IMR-90 (cell line): ENCODE measurements at regions not wholly inside any gene's neighbourhood (a gene's known extent, or its start where the extent isn't known, plus 50 kb on each side); places are given as distances from the start of the nearest gene placed in this dataset.

ENCODE experiments used
- ATAC-seq: fragments of 200-7000 bp; cut with Tn5 transposase; 2 replicates; pipeline ENCODE4 v1.9.1; 2020; ENCODE audit warnings: low read depth, mild to moderate bottlenecking, moderate library complexity
- BruUV-seq: library from RNA; stranded (reverse); fragments of 400-500 nt; replicated peaks from 2 replicates; lab custom pipeline; 2021; lab: Mats Ljungman, UMichigan
- CTCF ChIA-PET: fragments of 300-600 bp; formaldehyde crosslinking; extraction: SDS; loops from one replicate; lab custom pipeline; 2021; ENCODE audit warnings: antibody characterized with exemption; lab: Yijun Ruan, JAX
- POLR2A ChIA-PET: fragments of 300-600 bp; sonication (Branson Sonifier 250); formaldehyde crosslinking; loops from one replicate; lab custom pipeline; 2022; ENCODE audit warnings: antibody characterized with exemption; ENCODE audit not compliant: unreplicated experiment; lab: Charles Lee
- DNase-seq: peaks from one replicate; pipeline ENCODE4 v3.0.0; 2013
- H2AFZ ChIP-seq: replicated peaks from 2 replicates; pipeline ENCODE3; 2013; ENCODE audit warnings: low read length, mild to moderate bottlenecking; ENCODE audit not compliant: poor library complexity
- H2AK5ac ChIP-seq: 2 replicates; pipeline ENCODE4 v1.6.1; 2013; ENCODE audit warnings: low read depth, low read length, inconsistent platforms
- H2AK9ac ChIP-seq: replicated peaks from 2 replicates; pipeline ENCODE3; 2013; ENCODE audit warnings: mild to moderate bottlenecking, low read depth, low read length, moderate library complexity; ENCODE audit not compliant: poor library complexity
- H2BK120ac ChIP-seq: 2 replicates; pipeline ENCODE4 v1.6.1; 2013; ENCODE audit warnings: low read depth, low read length, inconsistent platforms
- H2BK15ac ChIP-seq: 3 replicates; pipeline ENCODE4 v1.6.1; 2013; ENCODE audit warnings: low read depth, low read length, inconsistent platforms
- H2BK20ac ChIP-seq: 2 replicates; pipeline ENCODE4 v1.6.1; 2013; ENCODE audit warnings: low read depth, mild to moderate bottlenecking, inconsistent platforms, low read length, moderate library complexity
- H2BK5ac ChIP-seq: 2 replicates; pipeline ENCODE4 v1.6.1; 2013; ENCODE audit warnings: mild to moderate bottlenecking, low read depth, low read length, inconsistent platforms; ENCODE audit not compliant: poor library complexity, severe bottlenecking
- H3K14ac ChIP-seq: replicated peaks from 2 replicates; pipeline ENCODE4 v1.6.1; 2013; ENCODE audit warnings: low read depth, low read length, inconsistent platforms
- H3K18ac ChIP-seq: 2 replicates; pipeline ENCODE4 v1.6.1; 2013; ENCODE audit warnings: low read depth, low read length, control low read depth
- H3K23ac ChIP-seq: 2 replicates; pipeline ENCODE4 v1.6.1; 2013; ENCODE audit warnings: low read depth, low read length, inconsistent platforms
- H3K27ac ChIP-seq: 2 replicates; pipeline ENCODE4 v1.5.1; 2013; ENCODE audit warnings: mild to moderate bottlenecking, control low read depth, low read length; ENCODE audit not compliant: insufficient read depth
- H3K27me3 ChIP-seq: 2 replicates; pipeline ENCODE4 v1.6.1; 2013; ENCODE audit warnings: low read length; ENCODE audit not compliant: control insufficient read depth, insufficient read depth
- H3K36me3 ChIP-seq: 2 replicates; pipeline ENCODE4 v1.6.1; 2013; ENCODE audit warnings: low read length, mixed read lengths; ENCODE audit not compliant: control insufficient read depth, insufficient read depth
- H3K4ac ChIP-seq: 2 replicates; pipeline ENCODE4 v1.6.1; 2013; ENCODE audit warnings: low read depth, low read length, inconsistent platforms
- H3K4me1 ChIP-seq: 2 replicates; pipeline ENCODE4 v1.6.1; 2013; ENCODE audit warnings: low read length, mixed read lengths; ENCODE audit not compliant: control insufficient read depth, insufficient read depth
- H3K4me2 ChIP-seq: 2 replicates; pipeline ENCODE4 v1.6.1; 2013; ENCODE audit warnings: low read depth, mild to moderate bottlenecking, control low read depth, low read length, moderate library complexity
- H3K4me3 ChIP-seq: 2 replicates; pipeline ENCODE4 v1.5.1; 2013; ENCODE audit warnings: low read depth, mild to moderate bottlenecking, control low read depth, low read length, moderate library complexity; ENCODE audit not compliant: insufficient read depth
- H3K56ac ChIP-seq: 2 replicates; pipeline ENCODE4 v1.6.1; 2013; ENCODE audit warnings: low read length, inconsistent platforms; ENCODE audit not compliant: insufficient read depth; ENCODE audit errors: extremely low read depth
- H3K79me1 ChIP-seq, 2 experiments: 2 replicates each; pipeline ENCODE4 v1.6.1; 2013; ENCODE audit warnings: low read length in 2 of 2, inconsistent platforms in 1 of 2, low read depth in 1 of 2
- H3K9ac ChIP-seq: 2 replicates; pipeline ENCODE4 v1.6.1; 2013; ENCODE audit warnings: low read depth, low read length, control low read depth
- H3K9me1 ChIP-seq: 2 replicates; pipeline ENCODE4 v1.6.1; 2013; ENCODE audit warnings: low read length, inconsistent platforms; ENCODE audit not compliant: insufficient read depth
- H3K9me3 ChIP-seq: 2 replicates; pipeline ENCODE4 v1.6.1; 2013; ENCODE audit warnings: low read length; ENCODE audit not compliant: control insufficient read depth, insufficient read depth
- H4K20me1 ChIP-seq: 2 replicates; pipeline ENCODE4 v1.6.1; 2013; ENCODE audit warnings: low read length, inconsistent platforms; ENCODE audit not compliant: insufficient read depth
- H4K5ac ChIP-seq: 2 replicates; pipeline ENCODE4 v1.6.1; 2013; ENCODE audit warnings: mild to moderate bottlenecking, low read depth, low read length, control low read depth
- H4K8ac ChIP-seq, 2 experiments: 2 replicates each; pipeline ENCODE4 v1.6.1; 2013; ENCODE audit warnings: low read depth in 2 of 2, low read length in 2 of 2, control low read depth in 1 of 2, inconsistent platforms in 1 of 2
- H4K91ac ChIP-seq: 2 replicates; pipeline ENCODE4 v1.6.1; 2013; ENCODE audit warnings: low read depth, low read length, inconsistent platforms; ENCODE audit not compliant: insufficient read depth
- RAD21 ChIP-seq: IDR thresholded peaks from 2 replicates; pipeline ENCODE4 v1.6.1; 2012; ENCODE audit warnings: low read length, improper control_type of control experiment
- WGBS, 2 experiments: methylation state at CpG; one replicate each; pipeline versions ENCODE4 v1.1.5 to v1.1.7; 2013; ENCODE audit warnings: missing lambda C conversion rate in 2 of 2; ENCODE audit not compliant: insufficient read length in 1 of 2; ENCODE audit errors: extremely low coverage in 2 of 2; 5-methylcytosine and 5-hydroxymethylcytosine counted together
- dilution Hi-C: fragments of 300-500 bp; cut with HindIII; formaldehyde crosslinking; loops from one replicate; pipeline ENCODE4 v1.14.3; 2018; ENCODE audit warnings: low sequenced_read_pairs; ENCODE audit not compliant: unreplicated experiment
- in situ Hi-C: fragments of 300-500 bp; cut with MboI; formaldehyde crosslinking; loops from 3 replicates; pipeline ENCODE4 v1.14.3; 2019; ENCODE audit warnings: low sequenced_read_pairs, inconsistent platforms, mixed read lengths
- intact Hi-C: fragments of 100-400 bp; cut with micrococcal nuclease; formaldehyde crosslinking; loops from 2 replicates; pipeline ENCODE4 v1.10.0; 2022

- Histone ChIP-seq H3K9ac (no peak overlapping the region), H2AK9ac (no peak overlapping the region), H2AK5ac (no peak overlapping the region), H3K27me3 (peaks cover 2% of the 10 kb centered on the region), H3K56ac (no peak overlapping the region), H3K4me1 (no peaks in the 10 kb centered on the region), H3K9me3 (no peaks in the 10 kb centered on the region), H4K20me1 (no peaks in the 10 kb centered on the region), H2BK20ac (no peak overlapping the region), H3K79me1 (no peaks in the 10 kb centered on the region), H3K18ac (no peak overlapping the region), H3K4ac (no peak overlapping the region), H3K23ac (no peak overlapping the region), H3K9me1 (no peaks in the 10 kb centered on the region), H2AFZ (no peak overlapping the region), H3K36me3 (no peaks in the 10 kb centered on the region), H4K5ac (no peak overlapping the region), H3K27ac (no peak overlapping the region), H2BK5ac (no peak overlapping the region), H3K4me2 (no peak overlapping the region), H4K91ac (no peak overlapping the region), H3K4me3 (no peak overlapping the region), H2BK120ac (no peak overlapping the region), H2BK15ac (no peak overlapping the region), H4K8ac (no peak overlapping the region), H3K14ac (no peak overlapping the region)
- no peak for TF ChIP-seq RAD21
- no TSS peak for BruUV-seq
- in situ Hi-C loops (no loop called here), dilution Hi-C loops (no loop called here), intact Hi-C loops (no loop called here)
- POLR2A ChIA-PET, result no interaction called here
- ATAC-seq (no peak), DNase-seq (no peak)
- CTCF ChIA-PET, result no interaction called here
- WGBS, 2 experiments, result no CpG with 5 or more reads among the region's 3 CpGs
Observed at GRCh38 chr12:113734503-113734902, 231.6 kb downstream of the RBM19 start.
